HG03135 (cell line): ENCODE measurements at regions not wholly inside any gene's neighbourhood (a gene's known extent, or its start where the extent isn't known, plus 50 kb on each side); places are given as distances from the start of the nearest gene placed in this dataset.

ENCODE experiments used
- ATAC-seq: cut with Tn5 transposase; IDR thresholded peaks from one replicate; pipeline ENCODE4 v1.9.1; 2021; ENCODE audit warnings: mild to moderate bottlenecking, moderate library complexity; ENCODE audit not compliant: unreplicated experiment

DNA sequence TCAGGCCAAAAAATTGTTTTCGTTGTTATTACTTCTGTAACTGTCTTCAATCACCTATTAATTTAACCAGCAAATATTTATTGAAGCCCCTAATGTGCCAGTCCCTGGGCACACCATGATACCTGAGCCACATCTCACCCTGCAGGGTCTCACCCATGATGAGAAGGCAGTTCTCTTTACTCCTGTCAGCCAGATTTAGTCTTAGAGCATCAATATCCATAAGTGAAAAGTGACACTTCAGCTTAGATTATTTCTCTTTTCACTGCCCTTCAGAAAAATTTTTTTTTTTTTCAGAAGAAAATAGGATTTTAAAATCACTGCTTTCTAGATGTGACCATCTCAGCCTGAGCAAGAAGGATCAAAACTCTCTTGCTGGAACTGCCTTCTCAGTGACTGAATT lies 258.6 kb upstream of the NFE2L3 start:
- ATAC-seq, result no peak

DNA sequence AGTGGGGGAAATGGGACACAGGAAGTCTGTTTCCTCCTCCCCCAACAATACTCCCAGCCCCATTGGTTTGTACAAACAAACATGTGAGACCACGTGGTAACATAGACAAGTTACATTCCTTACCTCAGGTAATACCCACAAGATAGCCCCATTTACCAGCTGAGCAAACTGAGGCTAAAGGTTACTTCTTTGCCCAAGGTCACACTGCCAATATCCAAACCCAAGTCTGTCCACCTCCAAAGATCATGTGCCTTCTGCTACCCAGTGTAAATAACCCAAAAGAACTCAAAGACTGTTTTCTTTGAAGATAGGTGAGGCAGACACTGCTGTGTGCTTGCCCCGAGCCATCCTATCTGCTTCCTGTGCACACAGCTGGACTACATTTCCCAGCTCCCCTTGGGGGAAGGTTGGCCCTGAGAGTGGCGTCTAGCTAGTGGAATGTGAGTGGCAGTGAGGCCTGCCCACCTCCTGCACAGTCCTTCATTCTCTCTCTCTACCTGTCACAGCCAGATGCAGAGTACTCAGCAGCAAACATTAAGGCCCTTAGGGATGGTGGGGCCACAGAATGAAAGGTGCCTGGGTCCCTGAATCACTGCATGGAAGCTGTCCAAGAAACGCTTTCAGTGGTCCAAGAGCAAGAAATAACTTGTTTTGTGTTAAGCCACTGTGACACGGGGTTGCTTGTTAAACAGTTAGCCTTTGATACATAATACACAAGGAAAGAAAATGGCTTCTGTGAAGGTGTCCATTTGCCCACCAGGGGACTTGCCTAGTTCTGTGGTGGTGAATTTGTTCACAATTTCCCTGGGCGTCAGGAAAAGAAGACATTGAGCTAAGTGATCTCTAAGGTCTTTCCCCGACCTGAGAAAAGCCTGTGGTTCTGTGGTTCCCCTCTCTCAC lies 257.7 kb upstream of the NFE2L3 start:
- ATAC-seq, result peak; percentile 53

DNA sequence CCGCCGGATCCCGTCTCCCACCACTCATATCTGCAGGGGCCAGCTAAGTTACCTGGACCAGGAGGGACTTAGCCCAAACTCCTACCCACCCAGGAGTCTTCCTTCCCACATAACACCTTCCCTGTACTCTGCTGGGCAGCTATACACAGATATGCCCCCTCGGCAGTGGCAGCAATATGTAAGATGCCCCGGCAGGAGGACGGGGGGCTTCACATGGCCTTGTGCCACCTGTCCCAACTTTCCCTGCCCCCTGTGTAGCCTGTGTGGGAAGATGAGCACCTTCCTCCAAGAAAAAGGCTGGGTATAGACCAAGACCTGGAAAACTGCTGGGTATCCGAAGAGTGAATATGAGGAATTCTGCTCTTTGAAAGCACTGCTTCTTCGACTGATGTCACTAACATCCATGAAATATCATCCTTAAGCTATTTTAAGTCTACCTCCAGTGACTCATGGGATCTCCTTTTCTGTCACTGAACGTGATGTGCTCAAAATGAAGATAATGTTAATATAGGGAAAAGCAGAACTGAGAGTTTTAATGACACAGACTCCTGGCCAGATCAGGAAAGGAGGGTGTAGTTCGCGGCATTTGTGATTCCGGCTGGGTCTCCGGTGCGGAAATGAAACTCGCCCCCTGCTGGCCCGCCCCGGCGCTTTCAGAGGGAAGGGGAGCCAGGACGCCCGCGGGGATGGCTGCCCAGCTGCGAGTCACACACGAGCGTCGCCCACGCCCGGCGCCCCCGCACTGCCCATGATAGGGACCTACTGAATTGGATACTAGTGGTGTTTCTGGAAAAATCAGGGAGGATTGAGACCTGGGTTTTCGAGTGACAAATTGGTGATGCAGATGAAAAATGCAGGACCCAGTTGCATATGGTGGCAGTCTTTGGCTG lies 256.9 kb upstream of the NFE2L3 start:
- ATAC-seq, result peak; percentile 57

DNA sequence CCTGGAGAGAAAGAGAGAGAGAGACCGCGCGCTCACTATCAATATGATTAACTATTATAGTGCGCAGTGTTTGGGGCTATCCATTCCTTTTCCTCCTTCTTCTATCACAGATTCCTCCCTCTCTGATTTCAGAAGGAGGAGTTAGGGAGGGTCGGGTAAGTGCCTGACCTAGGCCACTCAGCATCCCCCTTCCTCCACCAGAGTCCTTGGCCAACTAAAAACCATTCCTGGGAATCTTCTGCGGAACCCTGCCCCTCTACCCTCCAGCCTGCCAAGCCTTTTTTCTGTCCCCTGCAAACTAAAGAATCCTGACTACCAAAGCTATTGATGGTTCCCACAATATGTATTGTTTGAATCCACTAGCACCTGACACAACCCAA lies 256.2 kb upstream of the NFE2L3 start:
- ATAC-seq, result peak; percentile 4

DNA sequence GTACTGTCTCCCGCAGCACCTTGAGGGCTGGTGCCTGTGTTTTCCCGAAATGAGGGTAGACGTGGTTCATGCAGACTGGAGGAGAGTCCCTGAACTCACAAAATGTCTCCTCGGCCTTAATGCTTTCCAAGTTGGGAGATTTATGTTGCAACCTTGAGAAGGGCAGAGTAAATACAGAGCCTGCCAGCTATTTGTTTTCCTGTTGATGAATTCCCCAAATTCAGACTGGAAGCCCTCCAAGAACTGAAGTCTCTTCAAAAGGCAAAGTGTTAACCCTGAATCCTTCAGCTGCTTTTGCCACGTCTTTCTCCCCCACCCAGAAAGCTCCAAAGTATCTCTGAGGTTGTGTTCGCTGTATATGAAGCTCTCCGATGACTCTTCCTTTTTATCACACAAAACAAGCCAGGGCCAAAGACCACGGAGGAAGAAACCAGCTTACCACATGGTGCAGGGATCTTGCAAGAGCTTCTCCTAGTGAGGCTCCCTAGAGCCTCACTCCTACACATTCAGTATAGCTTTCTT lies 254.7 kb upstream of the NFE2L3 start:
- ATAC-seq, result no peak

DNA sequence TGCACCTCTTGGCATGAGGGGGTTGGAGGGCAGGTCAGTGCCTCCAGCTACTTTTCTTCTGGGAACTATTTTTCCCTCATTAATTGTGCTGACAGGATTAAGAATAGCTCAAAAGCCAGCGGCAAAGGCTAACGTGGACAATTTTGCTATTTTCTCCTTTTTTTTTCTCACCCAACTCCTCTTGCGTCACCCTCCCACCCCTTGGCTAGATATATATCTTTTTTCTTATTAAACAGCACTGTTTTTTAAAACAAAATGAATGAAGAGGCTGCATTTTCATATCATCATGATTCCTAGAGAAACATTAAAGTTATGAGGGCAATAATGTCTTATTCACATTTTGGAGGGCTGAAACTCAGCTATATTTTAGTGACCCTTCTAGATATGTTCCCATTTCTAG lies 251.8 kb upstream of the NFE2L3 start:
- ATAC-seq, result no peak

DNA sequence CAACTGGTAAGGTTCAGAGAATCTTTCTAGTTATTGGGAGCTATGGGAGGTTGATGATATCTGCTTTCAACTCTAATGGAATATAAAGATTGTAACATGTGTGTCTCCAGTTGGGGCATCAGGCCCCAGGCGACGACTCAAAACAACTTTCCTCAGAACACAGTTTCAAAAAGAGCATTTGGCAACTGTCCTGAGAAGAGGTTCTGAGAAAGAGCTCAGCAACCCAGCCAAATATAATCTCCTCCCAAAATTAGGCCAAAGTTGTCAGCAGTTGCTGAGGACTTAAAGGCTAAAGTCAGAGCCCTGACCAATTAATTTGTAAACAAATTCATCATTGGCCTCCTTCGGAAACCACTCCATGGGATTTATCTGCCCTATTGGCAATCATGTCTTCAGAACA lies 251.1 kb upstream of the NFE2L3 start:
- no peak for ATAC-seq

DNA sequence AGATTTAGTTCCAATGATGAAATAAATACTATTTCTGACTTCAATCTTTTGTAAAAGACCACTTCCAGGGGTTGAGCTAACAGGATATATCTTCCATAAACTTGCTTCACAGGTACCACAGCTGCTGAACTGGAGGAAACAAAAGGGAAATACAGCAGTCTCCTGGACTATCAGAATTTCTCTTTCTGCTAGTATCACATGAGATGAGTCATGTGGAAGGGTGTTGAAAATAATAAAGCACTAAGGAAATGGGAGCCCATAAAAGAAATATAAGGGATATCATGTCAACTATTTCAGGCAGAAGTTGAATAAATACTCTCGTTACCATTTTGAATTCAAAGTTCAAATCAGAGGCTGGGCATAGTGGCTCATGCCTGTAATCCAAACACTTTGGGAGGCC lies 250.3 kb upstream of the NFE2L3 start:
- no peak for ATAC-seq

DNA sequence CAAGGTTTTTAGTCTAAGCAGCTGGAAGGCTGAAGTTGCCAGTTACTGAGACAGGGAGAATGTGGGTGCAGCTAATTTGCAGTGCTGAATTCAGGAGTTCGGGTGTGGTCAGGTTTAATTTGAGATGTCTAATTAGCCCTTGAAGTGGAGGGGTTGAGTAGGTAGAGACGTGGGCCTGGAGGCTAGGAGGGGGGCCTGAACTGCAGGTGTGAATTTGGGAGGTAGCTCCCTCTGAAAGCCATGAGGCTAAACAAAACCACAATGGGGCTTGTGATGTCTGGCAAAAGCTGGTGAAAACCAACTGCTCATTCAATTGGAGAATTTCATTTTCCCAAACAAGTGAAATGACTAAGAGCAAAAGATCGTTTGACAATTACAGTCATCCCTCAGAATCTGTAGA lies 246.0 kb upstream of the NFE2L3 start:
- no peak for ATAC-seq

DNA sequence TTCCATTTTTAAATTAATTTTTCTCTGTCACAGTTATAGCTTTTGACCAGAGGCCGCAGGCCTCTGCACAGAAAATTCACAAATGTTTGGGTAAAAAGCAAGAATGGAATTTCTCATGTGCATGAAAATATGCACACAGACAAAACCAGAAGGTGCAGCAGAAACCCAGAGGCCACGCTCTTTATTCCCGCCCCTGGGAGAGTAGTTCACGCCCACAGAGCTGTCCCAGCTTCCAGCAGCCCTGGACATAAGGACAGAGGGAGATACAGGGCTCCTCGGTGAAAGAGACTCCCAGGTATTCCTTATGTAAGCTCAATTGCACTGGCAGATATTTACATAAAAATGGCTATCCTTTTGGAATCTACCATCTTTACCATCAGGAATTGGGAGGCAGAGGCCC lies 245.2 kb upstream of the NFE2L3 start:
- ATAC-seq, result no peak

DNA sequence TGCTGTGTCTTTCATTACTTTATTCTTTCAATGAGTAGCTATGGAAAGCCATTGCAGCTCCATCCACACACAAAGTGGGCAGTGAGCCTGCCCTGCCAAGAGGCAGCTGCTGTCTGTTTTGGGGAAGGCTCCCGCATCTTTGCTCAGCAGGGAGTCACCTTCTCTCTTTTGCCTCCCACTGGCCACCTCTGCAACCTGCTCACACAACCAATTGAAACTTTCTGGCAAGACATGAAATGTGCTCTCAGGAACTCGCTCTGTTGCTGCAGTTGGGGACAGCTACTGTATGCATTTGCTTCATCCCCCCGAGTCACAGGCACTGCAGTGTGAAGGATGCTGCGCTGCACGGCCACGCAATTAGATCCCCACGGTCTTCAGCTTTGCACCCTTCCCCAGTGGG lies 244.8 kb upstream of the NFE2L3 start:
- no peak for ATAC-seq

DNA sequence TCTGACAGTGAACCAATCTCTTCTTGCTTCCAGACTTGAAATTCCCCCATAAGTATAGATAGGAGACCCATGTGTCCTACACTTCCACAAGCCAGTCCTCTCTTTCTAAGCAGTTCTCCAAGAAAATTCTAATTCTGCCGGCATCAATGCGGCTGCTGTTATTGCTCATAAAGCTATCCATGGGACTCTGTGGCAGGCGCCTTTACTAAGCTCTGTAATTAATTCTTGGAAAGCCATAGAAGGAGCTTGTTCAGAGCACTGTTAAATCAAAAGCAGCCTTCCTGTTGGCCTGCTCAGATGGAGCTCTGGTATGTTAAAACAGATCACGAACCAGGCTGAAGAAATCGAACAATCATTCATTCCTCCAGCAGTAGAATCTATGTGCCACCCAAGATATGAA lies 244.3 kb upstream of the NFE2L3 start:
- no peak for ATAC-seq

DNA sequence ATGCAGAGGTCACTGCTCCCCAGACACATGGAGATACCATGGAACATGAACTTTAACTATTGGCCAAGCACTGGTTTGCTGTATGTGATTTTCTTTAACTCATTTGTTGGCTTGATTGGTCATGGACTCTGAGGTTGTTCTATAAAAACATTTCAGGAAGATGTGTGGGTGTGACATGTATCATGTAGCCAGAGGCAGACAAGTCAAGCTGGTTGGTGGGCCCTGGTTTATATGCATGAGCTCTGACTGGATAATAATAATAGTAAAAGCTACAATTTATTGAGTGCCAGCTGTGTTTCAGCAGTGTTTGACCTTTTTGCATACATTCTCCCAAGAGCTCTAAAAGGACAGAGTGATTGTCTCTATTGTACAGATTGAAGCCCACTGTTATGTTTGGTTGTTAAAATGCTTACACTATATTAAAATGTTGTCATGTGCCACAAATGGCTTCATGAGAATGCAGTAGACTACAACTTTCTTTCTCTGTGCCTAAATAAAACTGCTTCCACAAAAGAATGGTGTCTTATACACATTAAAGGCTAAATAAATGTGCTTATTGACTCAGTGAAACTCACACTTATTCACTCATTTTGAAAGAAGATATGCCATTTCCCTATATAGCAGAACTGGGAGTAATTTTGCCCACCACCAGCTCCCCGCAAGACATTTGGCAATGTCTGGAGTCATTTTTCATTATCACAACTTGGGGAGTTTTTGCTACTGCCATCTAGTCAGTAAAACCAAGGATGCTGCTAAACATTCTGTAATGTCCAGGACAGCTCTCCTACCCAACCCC lies 243.6 kb upstream of the NFE2L3 start:
- no peak for ATAC-seq

DNA sequence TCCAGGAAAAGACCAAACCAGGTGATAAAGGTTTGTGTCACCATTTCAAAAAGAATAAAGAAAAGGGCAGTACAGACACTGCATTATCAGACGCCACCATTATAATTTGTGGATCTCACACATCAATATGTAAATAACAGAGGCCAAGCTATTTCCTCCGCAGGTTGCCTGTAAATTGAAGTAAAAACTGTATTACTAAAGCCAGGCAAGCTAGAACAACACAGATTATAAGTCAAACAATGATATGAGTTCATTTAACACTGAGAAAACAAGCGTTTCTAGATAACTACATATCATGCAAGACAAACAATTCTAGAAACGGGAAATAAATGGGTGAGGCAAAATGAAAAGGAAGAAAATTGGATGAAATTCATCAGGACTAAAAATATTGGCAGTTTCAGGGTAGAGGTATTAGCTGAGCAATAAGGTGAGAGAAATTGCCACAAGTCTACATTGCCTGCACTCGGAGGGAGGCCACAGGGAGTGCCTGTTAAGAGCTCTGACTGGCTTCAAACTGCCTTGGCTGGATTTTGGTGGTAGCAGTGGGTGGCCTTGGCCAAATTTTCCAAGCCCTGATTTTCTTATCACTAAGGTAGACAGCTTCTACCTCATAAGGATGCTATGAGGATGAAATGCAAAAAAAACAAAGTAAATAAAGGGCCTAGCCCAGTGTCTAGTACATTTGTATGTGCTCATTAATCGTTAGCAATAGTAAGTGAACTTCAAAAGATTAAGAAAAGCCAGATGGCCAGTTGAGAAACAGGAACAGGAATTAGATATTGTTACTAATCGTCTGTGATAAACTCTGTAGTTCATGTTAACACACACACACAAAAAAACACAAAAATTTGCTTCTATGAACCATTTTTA lies 240.0 kb upstream of the NFE2L3 start:
- ATAC-seq, result no peak

DNA sequence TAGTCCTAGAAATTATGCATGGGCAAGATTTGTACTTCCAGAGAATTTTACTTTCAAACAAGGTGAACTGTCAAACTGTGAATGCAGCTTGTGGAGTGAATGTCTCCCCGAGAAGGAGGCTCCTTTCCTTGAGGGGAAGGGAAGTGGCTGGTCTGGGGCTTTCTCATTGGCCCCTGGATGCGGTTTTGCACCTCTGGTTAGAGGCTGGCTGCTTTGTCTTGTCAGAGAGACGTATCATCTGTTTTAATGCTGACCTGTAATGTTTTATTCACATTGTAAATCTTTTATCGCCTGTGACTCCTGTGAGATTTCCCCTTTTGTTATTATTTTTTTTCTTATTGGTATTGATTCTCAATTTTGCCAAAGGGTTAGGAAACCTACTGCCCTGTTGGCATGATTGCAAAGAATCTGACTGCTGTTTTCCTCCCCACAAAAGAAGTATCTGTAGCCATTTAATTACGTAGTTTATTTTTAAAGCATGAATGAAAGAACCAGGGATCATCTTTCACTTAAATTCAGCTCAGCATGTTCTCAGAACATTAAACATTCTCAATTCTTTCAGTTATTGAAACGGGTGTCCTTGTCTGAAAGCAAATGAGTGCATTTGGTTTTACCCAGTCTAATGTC lies 238.3 kb upstream of the NFE2L3 start:
- ATAC-seq, result no peak

DNA sequence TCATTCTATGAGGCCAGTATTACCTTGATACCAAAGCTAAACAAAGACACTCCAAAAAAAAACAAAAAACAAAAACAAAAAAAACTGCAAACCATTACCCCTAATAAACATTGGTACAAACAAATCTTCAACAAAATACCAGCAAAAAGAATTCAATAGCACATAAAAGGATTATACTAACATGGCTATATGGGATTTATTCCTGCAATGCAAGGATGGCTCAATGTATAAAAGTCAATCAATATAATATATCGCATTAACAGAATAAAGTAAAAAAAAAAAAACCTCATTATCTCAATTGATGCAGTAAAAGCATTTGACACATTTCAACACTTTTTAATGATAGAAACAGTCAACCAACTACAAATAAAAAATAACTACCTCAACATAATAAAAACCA lies 233.3 kb upstream of the NFE2L3 start:
- ATAC-seq, result no peak

DNA sequence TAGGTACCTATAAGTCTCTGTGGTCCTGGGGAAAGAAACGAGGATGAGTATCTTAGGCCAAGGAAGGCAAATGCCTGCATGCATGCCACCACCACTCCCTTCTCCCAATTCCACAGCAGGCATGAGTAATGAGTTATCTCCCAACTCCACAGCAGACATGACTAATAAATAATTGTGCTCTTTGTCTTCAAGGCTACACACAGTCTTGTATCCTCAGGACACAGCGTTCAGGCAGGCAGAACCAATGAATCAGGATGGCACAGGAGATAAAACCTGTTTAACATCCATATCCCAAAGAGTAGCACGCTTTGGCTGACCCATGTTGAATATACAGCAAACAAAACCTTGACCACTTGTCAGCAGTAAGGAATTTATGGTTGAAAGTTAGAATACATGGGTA lies 229.7 kb upstream of the NFE2L3 start:
- no peak for ATAC-seq

DNA sequence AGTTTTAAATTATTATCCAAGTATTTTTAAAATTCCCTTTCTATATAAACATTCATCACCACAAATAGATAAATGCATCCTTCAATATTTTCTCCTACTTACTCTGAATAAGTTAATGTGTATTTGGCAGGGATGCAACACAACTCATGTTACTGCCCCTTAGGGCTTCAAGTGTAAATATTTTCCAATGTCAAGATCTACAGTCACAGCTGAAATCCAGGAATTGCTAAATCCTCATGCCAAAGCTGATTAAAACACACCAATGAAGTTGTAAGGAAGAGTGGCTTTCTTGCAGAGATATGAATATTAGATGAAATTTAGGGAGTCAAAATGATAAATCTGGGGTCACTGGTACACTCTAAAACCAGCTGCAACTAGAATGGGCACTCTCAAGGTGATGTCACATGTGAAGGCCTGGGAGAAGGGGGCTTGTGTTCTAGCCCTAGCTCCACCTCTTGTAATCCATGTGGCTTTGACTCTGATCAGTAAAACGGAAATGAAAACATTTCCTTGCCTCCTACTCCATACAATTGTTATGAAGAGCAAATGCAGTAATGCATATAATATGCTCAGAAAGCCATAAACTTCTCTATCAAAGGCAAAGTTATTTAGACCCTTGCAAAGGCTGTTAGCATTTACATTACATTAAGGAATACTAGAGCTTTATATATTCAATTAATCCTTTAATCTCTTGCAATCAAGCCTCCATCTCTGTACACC lies 228.1 kb upstream of the NFE2L3 start:
- ATAC-seq, result no peak

DNA sequence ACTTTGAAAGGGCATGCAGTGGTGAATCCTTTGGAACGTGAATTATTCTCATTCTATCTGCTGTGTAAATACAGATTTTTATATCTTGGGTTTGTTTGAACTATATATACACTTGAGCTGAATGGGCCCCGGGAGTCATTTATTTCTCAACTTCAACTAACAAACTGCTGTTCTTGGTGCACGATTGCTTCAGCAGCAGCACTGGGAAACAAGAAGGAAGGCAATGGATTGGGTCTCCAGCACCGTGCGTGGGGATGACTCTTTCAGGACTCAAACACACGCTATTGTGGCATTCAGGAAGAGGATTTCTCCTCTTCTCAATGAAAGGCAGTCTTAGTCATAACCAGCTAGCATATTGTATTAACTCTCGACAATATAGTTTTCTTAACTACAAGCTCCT lies 226.0 kb upstream of the NFE2L3 start:
- ATAC-seq, result no peak
